Esophagus squamous epithelium (tissue), 4 donors: ENCODE measurements at regions not wholly inside any gene's neighbourhood (a gene's known extent, or its start where the extent isn't known, plus 50 kb on each side); places are given as distances from the start of the nearest gene placed in this dataset.

Experiments used
- POLR2A ChIP-seq, 4 donors: fragments of 450-650 bp; IDR thresholded peaks; one replicate each; pipeline ENCODE4 v1.6.1; 2017; ENCODE audit warnings: antibody characterized with exemption in 4 of 4, mild to moderate bottlenecking in 4 of 4, moderate library complexity in 3 of 4
- TF ChIP-seq, protein P1 (sequence below), 6 experiments: fragments of 450-650 bp in 4 of 6; fragments of 200-600 bp in 2 of 6; sonication (generic) in 2 of 6; IDR thresholded peaks; one replicate each; pipeline ENCODE4 v1.5.1; 2016 to 2019; ENCODE audit warnings: antibody characterized with exemption in 6 of 6, mild to moderate bottlenecking in 4 of 6, moderate library complexity in 4 of 6

DNA sequence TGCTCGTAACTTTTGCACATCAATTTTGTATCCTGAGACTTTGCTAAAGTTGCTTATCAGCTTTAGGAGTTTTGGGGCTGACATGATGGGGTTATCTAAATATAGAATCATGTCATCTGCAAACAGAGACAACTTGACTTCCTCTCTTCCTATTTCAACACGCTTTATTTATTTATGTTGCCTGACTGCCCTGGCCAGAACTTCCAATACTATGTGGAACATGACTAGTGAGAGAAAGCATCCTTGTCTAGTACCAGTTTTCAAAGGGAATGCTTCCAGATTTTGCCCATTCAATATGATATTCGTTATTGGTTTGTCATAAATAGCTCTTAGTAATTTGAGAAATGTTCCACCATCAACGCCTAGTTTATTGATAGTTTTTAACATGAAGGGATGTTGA lies 65.4 kb upstream of the CDH12 start:
- TF ChIP-seq, protein P1, sequence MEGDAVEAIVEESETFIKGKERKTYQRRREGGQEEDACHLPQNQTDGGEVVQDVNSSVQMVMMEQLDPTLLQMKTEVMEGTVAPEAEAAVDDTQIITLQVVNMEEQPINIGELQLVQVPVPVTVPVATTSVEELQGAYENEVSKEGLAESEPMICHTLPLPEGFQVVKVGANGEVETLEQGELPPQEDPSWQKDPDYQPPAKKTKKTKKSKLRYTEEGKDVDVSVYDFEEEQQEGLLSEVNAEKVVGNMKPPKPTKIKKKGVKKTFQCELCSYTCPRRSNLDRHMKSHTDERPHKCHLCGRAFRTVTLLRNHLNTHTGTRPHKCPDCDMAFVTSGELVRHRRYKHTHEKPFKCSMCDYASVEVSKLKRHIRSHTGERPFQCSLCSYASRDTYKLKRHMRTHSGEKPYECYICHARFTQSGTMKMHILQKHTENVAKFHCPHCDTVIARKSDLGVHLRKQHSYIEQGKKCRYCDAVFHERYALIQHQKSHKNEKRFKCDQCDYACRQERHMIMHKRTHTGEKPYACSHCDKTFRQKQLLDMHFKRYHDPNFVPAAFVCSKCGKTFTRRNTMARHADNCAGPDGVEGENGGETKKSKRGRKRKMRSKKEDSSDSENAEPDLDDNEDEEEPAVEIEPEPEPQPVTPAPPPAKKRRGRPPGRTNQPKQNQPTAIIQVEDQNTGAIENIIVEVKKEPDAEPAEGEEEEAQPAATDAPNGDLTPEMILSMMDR (IDR thresholded peaks at IDR 0.05), result no peak
- no peak for TF ChIP-seq POLR2A (IDR thresholded peaks at IDR 0.05)
